WTC11 (cell line): ENCODE measurements at regions not wholly inside any gene's neighbourhood (a gene's known extent, or its start where the extent isn't known, plus 50 kb on each side); places are given as distances from the start of the nearest gene placed in this dataset.

ENCODE experiments used
- ATAC-seq: fragments of 200-7000 bp; cut with Tn5 transposase; 2 replicates; pipeline ENCODE4 v1.10.0; 2021; ENCODE audit warnings: mild to moderate bottlenecking, moderate library complexity
- CTCF ChIA-PET: fragments of 300-600 bp; sonication (Branson Sonifier 250); formaldehyde crosslinking; loops from one replicate; lab custom pipeline; 2021; ENCODE audit warnings: antibody characterized with exemption; lab: Charles Lee
- POLR2A ChIA-PET: fragments of 350-600 bp; sonication (Branson Sonifier 250); formaldehyde crosslinking; loops from one replicate; lab custom pipeline; 2021; ENCODE audit warnings: antibody characterized with exemption; lab: Charles Lee
- DNase-seq: peaks from one replicate; pipeline ENCODE4 v3.0.0; 2021; ENCODE audit warnings: low spot score
- H3K27ac Mint-ChIP-seq: 2 replicates; pipeline ENCODE4 v1.8.0; 2021; ENCODE audit warnings: mixed read lengths
- H3K27me3 Mint-ChIP-seq: 2 replicates; pipeline ENCODE4 v1.8.0; 2021; ENCODE audit warnings: low read depth, mild to moderate bottlenecking, moderate library complexity, mixed read lengths
- H3K36me3 Mint-ChIP-seq: 2 replicates; pipeline ENCODE4 v1.8.0; 2021; ENCODE audit warnings: mixed read lengths
- H3K4me1 Mint-ChIP-seq: 2 replicates; pipeline ENCODE4 v1.8.0; 2022; ENCODE audit warnings: mixed read lengths
- H3K4me3 Mint-ChIP-seq: 2 replicates; pipeline ENCODE4 v1.8.0; 2021; ENCODE audit warnings: mild to moderate bottlenecking, moderate library complexity, mixed read lengths
- H3K9me3 Mint-ChIP-seq: 2 replicates; pipeline ENCODE4 v1.8.0; 2021; ENCODE audit warnings: mixed read lengths
- CBFB ChIP-seq: sonication (generic); formaldehyde crosslinking; IDR thresholded peaks from 2 replicates; pipeline ENCODE4 v1.8.1; 2022; ENCODE audit warnings: mild to moderate bottlenecking, low read depth, missing genetic modification reagents
- CREB1 ChIP-seq: sonication (generic); formaldehyde crosslinking; IDR thresholded peaks from 2 replicates; pipeline ENCODE4 v1.8.0; 2023; ENCODE audit warnings: mild to moderate bottlenecking, missing genetic modification reagents
- CREM ChIP-seq: sonication (generic); formaldehyde crosslinking; IDR thresholded peaks from 2 replicates; pipeline ENCODE4 v1.8.1; 2022; ENCODE audit warnings: mild to moderate bottlenecking, missing genetic modification reagents, moderate library complexity
- EMX1 ChIP-seq: fragments of 250-450 bp; sonication (Bioruptor Pico); IDR thresholded peaks from 2 replicates; pipeline ENCODE4 v1.8.0; 2021; ENCODE audit warnings: mild to moderate bottlenecking
- FOXK1 ChIP-seq: sonication (generic); formaldehyde crosslinking; IDR thresholded peaks from 2 replicates; pipeline ENCODE4 v1.8.0; 2022; ENCODE audit warnings: mild to moderate bottlenecking, moderate library complexity, missing genetic modification reagents
- FOXP1 ChIP-seq: sonication (generic); formaldehyde crosslinking; IDR thresholded peaks from 2 replicates; pipeline ENCODE4 v1.8.0; 2022; ENCODE audit warnings: missing genetic modification reagents, mild to moderate bottlenecking, moderate library complexity, borderline replicate concordance
- GRHL2 ChIP-seq: fragments of 250-450 bp; sonication (Bioruptor Pico); IDR thresholded peaks from 2 replicates; pipeline ENCODE4 v1.8.0; 2022; ENCODE audit warnings: mild to moderate bottlenecking, moderate library complexity; ENCODE audit not compliant: insufficient replicate concordance, severe bottlenecking
- IRF2 ChIP-seq: sonication (generic); formaldehyde crosslinking; IDR thresholded peaks from 2 replicates; pipeline ENCODE4 v1.8.0; 2022; ENCODE audit warnings: low read depth, missing genetic modification reagents, borderline replicate concordance
- KAT7 ChIP-seq: sonication (generic); formaldehyde crosslinking; IDR thresholded peaks from 2 replicates; pipeline ENCODE4 v1.8.1; 2023; ENCODE audit warnings: missing genetic modification reagents, mild to moderate bottlenecking, borderline replicate concordance
- TEAD1 ChIP-seq: sonication (generic); formaldehyde crosslinking; IDR thresholded peaks from 2 replicates; pipeline ENCODE4 v1.8.0; 2022; ENCODE audit warnings: mild to moderate bottlenecking, missing genetic modification reagents
- ZBTB21 ChIP-seq: sonication (generic); formaldehyde crosslinking; IDR thresholded peaks from 2 replicates; pipeline ENCODE4 v1.8.1; 2023; ENCODE audit warnings: mild to moderate bottlenecking, missing genetic modification reagents, borderline replicate concordance
- ZNF416 ChIP-seq: fragments of 250-450 bp; sonication (Bioruptor Pico); IDR thresholded peaks from 2 replicates; pipeline ENCODE4 v1.9.0; 2021; ENCODE audit warnings: mild to moderate bottlenecking, inconsistent platforms
- TF ChIP-seq, protein P1 (sequence below): fragments of 250-450 bp; sonication (Bioruptor Pico); IDR thresholded peaks from 2 replicates; pipeline ENCODE4 v1.8.0; 2021; ENCODE audit warnings: mild to moderate bottlenecking
- TF ChIP-seq, protein P2 (sequence below): sonication (generic); formaldehyde crosslinking; IDR thresholded peaks from 2 replicates; pipeline ENCODE4 v1.8.1; 2023; ENCODE audit warnings: mild to moderate bottlenecking, missing genetic modification reagents, moderate library complexity
- TF ChIP-seq, protein P3 (sequence below): sonication (generic); formaldehyde crosslinking; IDR thresholded peaks from 2 replicates; pipeline ENCODE4 v1.8.0; 2022; ENCODE audit warnings: mild to moderate bottlenecking, missing genetic modification reagents
- TF ChIP-seq, protein P4 (sequence below): fragments of 200-600 bp; IDR thresholded peaks from 2 replicates; pipeline ENCODE4 v1.8.0; 2022; ENCODE audit warnings: antibody characterized with exemption
- TF ChIP-seq, protein P5 (sequence below): sonication (generic); formaldehyde crosslinking; IDR thresholded peaks from 2 replicates; pipeline ENCODE4 v1.8.1; 2022; ENCODE audit warnings: missing genetic modification reagents, borderline replicate concordance
- TF ChIP-seq, protein P6 (sequence below): sonication (generic); formaldehyde crosslinking; IDR thresholded peaks from 2 replicates; pipeline ENCODE4 v1.8.0; 2023; ENCODE audit warnings: missing genetic modification reagents
- TF ChIP-seq, protein P7 (sequence below): sonication (generic); formaldehyde crosslinking; IDR thresholded peaks from 2 replicates; pipeline ENCODE4 v1.8.1; 2022; ENCODE audit warnings: mild to moderate bottlenecking, missing genetic modification reagents, moderate library complexity, borderline replicate concordance
- TF ChIP-seq, protein P8 (sequence below): sonication (generic); formaldehyde crosslinking; IDR thresholded peaks from 2 replicates; pipeline ENCODE4 v1.8.1; 2023; ENCODE audit warnings: mild to moderate bottlenecking, missing genetic modification reagents, moderate library complexity
- TF ChIP-seq, protein P9 (sequence below): fragments of 250-450 bp; sonication (Bioruptor Pico); conservative IDR thresholded peaks from 2 replicates; pipeline ENCODE4 v1.9.0; 2021; ENCODE audit warnings: mild to moderate bottlenecking

DNA sequence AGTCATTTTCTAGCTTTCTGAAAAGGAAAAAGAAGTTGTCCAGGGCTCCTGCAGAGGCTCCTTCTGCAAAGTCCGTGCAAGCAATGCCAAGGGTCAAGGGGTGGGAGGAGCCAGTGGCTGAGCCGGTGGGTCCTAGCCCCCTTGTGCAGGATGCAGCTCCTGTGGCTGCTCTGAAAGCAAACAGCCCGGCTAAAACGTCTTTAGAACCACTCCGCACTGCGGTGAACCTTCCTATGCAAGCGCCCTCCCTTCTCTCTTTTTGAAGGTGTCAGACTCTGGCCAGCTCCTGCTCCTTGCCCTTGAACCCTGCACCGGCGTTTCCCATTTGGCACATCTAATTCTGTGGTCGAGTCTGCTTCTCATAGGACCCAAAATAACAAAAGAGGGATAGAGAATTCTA is 183.1 kb downstream of the UACA start (continued):
- TF ChIP-seq, protein P1, sequence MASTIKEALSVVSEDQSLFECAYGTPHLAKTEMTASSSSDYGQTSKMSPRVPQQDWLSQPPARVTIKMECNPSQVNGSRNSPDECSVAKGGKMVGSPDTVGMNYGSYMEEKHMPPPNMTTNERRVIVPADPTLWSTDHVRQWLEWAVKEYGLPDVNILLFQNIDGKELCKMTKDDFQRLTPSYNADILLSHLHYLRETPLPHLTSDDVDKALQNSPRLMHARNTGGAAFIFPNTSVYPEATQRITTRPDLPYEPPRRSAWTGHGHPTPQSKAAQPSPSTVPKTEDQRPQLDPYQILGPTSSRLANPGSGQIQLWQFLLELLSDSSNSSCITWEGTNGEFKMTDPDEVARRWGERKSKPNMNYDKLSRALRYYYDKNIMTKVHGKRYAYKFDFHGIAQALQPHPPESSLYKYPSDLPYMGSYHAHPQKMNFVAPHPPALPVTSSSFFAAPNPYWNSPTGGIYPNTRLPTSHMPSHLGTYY (CRISPR knock-in tag), result no peak
- no peak for TF ChIP-seq IRF2 (CRISPR knock-in tag)
- TF ChIP-seq EMX1, result no peak
- TF ChIP-seq FOXP1, result no peak
- TF ChIP-seq ZBTB21 (CRISPR knock-in tag), result no peak
- TF ChIP-seq, protein P2, sequence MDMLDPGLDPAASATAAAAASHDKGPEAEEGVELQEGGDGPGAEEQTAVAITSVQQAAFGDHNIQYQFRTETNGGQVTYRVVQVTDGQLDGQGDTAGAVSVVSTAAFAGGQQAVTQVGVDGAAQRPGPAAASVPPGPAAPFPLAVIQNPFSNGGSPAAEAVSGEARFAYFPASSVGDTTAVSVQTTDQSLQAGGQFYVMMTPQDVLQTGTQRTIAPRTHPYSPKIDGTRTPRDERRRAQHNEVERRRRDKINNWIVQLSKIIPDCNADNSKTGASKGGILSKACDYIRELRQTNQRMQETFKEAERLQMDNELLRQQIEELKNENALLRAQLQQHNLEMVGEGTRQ (CRISPR knock-in tag), result no peak
- TF ChIP-seq CREM (CRISPR knock-in tag), result no peak

DNA sequence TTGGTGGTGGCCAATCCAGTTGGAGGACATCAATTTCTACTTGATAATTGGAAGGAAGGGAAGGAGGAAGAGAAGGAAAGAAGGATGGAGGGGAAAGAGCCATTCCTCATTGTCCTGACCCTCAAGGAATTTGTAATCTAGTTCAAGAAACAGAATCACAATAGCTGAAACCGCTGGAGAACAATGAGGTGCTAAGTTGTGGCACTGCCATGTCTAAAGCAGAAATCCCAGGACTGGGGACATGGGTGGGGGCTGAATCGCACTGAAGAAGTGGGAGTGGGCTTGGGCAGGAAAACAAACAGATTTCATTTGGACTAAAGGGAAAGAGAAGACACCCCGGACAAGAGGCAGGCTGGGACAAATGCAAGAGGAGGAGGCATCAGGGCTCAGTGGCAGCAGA is 183.6 kb downstream of the UACA start:
- H3K36me3 Mint-ChIP-seq, result 0 out of 2 replicates have a peak, but pooled peaks cover 1% of the 10 kb centered on the region
- TF ChIP-seq CBFB (CRISPR knock-in tag), result no peak
- TF ChIP-seq, all 79 proteins: peak for 0
- H3K27ac Mint-ChIP-seq, result no peak overlapping the region
- peaks cover 25% of the 10 kb centered on the region for H3K4me1 Mint-ChIP-seq
- ATAC-seq (peak; percentile 21; the same call in 1 of the 2 replicates), DNase-seq (no peak)
- H3K9me3 Mint-ChIP-seq, result peaks cover 5% of the 10 kb centered on the region; the same call in 1 of the 2 replicates
- POLR2A ChIA-PET, result no interaction called here
- H3K27me3 Mint-ChIP-seq, result peaks cover 10% of the 10 kb centered on the region
- H3K4me3 Mint-ChIP-seq, result no peak overlapping the region
- CTCF ChIA-PET, result interaction anchor here (1.0 to 2.4 kb wide), 3 partner anchors 11 to 232 kb away, joined by 3 to 10 read pairs (median 4); no protein-coding TSS in a partner anchor

DNA sequence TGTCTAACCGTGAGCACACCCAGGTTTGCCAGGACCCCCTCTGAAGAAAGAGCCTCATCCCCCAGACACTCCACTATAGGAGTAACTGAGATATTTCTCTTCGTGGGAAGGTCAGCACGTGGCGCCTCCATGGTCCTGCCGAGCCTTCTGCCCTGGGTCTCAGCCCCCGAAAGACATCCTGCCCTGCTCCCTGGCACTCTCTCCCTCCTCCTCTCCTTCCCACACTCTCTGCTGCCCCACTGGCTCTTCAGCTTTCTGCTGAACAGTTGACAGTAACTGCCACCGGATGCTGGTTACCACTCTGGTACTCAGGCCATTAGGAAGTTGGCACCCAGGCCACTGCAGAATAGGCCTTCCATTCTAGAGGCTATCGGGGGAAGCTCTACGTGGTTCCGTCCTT is 185.2 kb downstream of the UACA start:
- POLR2A ChIA-PET, result interaction anchor here (1.2 kb wide), 1 partner anchor 50 kb away, joined by 5 read pairs; no protein-coding TSS in a partner anchor
- Mint-ChIP-seq H3K27ac (no peak overlapping the region), H3K9me3 (peaks cover 13% of the 10 kb centered on the region), H3K4me3 (no peak overlapping the region), H3K36me3 (peaks cover 10% of the 10 kb centered on the region), H3K4me1 (peaks cover 18% of the 10 kb centered on the region), H3K27me3 (no peaks in the 10 kb centered on the region)
- CTCF ChIA-PET, result interaction anchor here (0.6 to 2.4 kb wide), 2 partner anchors 9 to 537 kb away, joined by 5 to 10 read pairs; partner anchors contain the start of gene THSD4
- TF ChIP-seq CREB1 (CRISPR knock-in tag), result no peak
- no peak for TF ChIP-seq ZNF416 (CRISPR knock-in tag)
- TF ChIP-seq, protein P3, sequence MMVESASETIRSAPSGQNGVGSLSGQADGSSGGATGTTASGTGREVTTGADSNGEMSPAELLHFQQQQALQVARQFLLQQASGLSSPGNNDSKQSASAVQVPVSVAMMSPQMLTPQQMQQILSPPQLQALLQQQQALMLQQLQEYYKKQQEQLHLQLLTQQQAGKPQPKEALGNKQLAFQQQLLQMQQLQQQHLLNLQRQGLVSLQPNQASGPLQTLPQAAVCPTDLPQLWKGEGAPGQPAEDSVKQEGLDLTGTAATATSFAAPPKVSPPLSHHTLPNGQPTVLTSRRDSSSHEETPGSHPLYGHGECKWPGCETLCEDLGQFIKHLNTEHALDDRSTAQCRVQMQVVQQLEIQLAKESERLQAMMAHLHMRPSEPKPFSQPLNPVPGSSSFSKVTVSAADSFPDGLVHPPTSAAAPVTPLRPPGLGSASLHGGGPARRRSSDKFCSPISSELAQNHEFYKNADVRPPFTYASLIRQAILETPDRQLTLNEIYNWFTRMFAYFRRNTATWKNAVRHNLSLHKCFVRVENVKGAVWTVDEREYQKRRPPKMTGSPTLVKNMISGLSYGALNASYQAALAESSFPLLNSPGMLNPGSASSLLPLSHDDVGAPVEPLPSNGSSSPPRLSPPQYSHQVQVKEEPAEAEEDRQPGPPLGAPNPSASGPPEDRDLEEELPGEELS (CRISPR knock-in tag), result no peak
- TF ChIP-seq, protein P4, sequence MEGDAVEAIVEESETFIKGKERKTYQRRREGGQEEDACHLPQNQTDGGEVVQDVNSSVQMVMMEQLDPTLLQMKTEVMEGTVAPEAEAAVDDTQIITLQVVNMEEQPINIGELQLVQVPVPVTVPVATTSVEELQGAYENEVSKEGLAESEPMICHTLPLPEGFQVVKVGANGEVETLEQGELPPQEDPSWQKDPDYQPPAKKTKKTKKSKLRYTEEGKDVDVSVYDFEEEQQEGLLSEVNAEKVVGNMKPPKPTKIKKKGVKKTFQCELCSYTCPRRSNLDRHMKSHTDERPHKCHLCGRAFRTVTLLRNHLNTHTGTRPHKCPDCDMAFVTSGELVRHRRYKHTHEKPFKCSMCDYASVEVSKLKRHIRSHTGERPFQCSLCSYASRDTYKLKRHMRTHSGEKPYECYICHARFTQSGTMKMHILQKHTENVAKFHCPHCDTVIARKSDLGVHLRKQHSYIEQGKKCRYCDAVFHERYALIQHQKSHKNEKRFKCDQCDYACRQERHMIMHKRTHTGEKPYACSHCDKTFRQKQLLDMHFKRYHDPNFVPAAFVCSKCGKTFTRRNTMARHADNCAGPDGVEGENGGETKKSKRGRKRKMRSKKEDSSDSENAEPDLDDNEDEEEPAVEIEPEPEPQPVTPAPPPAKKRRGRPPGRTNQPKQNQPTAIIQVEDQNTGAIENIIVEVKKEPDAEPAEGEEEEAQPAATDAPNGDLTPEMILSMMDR, result no peak
- no peak for TF ChIP-seq KAT7 (CRISPR knock-in tag)
- TF ChIP-seq, protein P5, sequence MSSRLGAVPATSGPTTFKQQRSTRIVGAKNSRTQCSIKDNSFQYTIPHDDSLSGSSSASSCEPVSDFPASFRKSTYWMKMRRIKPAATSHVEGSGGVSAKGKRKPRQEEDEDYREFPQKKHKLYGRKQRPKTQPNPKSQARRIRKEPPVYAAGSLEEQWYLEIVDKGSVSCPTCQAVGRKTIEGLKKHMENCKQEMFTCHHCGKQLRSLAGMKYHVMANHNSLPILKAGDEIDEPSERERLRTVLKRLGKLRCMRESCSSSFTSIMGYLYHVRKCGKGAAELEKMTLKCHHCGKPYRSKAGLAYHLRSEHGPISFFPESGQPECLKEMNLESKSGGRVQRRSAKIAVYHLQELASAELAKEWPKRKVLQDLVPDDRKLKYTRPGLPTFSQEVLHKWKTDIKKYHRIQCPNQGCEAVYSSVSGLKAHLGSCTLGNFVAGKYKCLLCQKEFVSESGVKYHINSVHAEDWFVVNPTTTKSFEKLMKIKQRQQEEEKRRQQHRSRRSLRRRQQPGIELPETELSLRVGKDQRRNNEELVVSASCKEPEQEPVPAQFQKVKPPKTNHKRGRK, result no peak
- no peak for TF ChIP-seq FOXK1 (CRISPR knock-in tag)
- TF ChIP-seq, protein P6, sequence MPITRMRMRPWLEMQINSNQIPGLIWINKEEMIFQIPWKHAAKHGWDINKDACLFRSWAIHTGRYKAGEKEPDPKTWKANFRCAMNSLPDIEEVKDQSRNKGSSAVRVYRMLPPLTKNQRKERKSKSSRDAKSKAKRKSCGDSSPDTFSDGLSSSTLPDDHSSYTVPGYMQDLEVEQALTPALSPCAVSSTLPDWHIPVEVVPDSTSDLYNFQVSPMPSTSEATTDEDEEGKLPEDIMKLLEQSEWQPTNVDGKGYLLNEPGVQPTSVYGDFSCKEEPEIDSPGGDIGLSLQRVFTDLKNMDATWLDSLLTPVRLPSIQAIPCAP (CRISPR knock-in tag), result no peak
- TF ChIP-seq GRHL2 (CRISPR knock-in tag), result no peak
- no peak for TF ChIP-seq TEAD1 (CRISPR knock-in tag)
- TF ChIP-seq, protein P7, sequence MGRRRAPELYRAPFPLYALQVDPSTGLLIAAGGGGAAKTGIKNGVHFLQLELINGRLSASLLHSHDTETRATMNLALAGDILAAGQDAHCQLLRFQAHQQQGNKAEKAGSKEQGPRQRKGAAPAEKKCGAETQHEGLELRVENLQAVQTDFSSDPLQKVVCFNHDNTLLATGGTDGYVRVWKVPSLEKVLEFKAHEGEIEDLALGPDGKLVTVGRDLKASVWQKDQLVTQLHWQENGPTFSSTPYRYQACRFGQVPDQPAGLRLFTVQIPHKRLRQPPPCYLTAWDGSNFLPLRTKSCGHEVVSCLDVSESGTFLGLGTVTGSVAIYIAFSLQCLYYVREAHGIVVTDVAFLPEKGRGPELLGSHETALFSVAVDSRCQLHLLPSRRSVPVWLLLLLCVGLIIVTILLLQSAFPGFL (CRISPR knock-in tag), result no peak
- TF ChIP-seq, protein P8, sequence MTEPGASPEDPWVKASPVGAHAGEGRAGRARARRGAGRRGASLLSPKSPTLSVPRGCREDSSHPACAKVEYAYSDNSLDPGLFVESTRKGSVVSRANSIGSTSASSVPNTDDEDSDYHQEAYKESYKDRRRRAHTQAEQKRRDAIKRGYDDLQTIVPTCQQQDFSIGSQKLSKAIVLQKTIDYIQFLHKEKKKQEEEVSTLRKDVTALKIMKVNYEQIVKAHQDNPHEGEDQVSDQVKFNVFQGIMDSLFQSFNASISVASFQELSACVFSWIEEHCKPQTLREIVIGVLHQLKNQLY, result no peak
- TF ChIP-seq, protein P9, sequence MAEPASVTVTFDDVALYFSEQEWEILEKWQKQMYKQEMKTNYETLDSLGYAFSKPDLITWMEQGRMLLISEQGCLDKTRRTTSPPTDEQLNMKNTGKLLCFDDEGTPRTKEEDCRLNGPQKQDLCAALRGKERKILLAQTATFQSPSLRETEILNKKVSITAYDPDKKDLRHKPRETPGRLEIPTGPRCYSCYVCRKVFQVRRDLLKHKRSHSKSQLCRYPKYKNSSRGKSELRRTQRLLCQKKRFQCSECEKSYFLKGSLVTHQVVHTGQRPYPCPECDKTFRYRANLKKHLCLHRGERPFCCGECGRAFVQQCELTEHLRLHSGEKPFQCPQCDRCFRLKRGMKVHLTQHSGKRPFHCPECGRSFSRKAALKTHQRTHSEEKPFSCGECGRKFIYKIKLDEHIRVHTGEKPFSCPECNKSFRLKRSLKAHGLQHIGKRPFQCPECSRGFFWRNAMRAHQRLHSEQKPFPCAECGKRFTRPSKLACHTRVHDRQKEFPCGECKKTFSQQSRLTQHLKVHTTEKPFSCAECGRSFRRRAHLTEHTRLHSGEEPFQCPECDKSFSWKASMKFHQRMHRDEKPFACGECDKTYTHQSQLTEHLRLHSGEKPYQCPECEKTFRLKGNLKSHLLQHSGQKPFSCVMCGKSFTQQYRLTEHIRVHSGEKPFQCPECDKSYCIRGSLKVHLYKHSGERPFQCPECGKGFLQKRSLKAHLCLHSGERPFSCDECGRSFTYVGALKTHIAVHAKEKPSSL (CRISPR knock-in tag), result no peak
- no peak for DNase-seq
- no peak for ATAC-seq
